HCT116 (cell line): ENCODE measurements at regions not wholly inside any gene's neighbourhood (a gene's known extent, or its start where the extent isn't known, plus 50 kb on each side); places are given as distances from the start of the nearest gene placed in this dataset.

Source experiments
- ATAC-seq: fragments of 200-7000 bp; cut with Tn5 transposase; 2 replicates; pipeline ENCODE4 v1.9.1; 2020; ENCODE audit warnings: mild to moderate bottlenecking, moderate library complexity
- BruUV-seq: library from RNA; stranded (reverse); fragments of 400-500 nt; replicated peaks from 2 replicates; lab custom pipeline; 2021; lab: Mats Ljungman, UMichigan
- CTCF ChIA-PET: fragments of 300-600 bp; sonication (Branson Sonifier 250); formaldehyde crosslinking; loops from one replicate; lab custom pipeline; 2021; ENCODE audit warnings: antibody characterized with exemption; lab: Charles Lee
- POLR2A ChIA-PET: fragments of 300-600, 350-600 bp; sonication (Branson Sonifier 250); formaldehyde crosslinking; loops from one replicate; lab custom pipeline; 2021; ENCODE audit warnings: antibody characterized with exemption; lab: Charles Lee
- RAD21 ChIA-PET, 2 experiments: fragments of 300-600 bp; sonication (Branson Sonifier 250); formaldehyde crosslinking; loops; one replicate each; lab custom pipeline; 2023; ENCODE audit warnings: low total read pairs in 2 of 2; ENCODE audit not compliant: uncharacterized antibody in 2 of 2, unreplicated experiment in 2 of 2, low non-redundant PET in 1 of 2; lab: Charles Lee
- DNase-seq: peaks from one replicate; pipeline ENCODE4 v3.0.0-alpha.2; 2010; ENCODE audit warnings: low read depth, low spot score
- H2AFZ ChIP-seq: fragments of 200-600 bp; shearing (Covaris generic), sonication (generic); 2 replicates; pipeline ENCODE4 v1.6.1; 2017; ENCODE audit warnings: low read depth, mixed run types, mixed read lengths, antibody characterized with exemption, low read length; ENCODE audit not compliant: poor library complexity, severe bottlenecking
- H3K27ac ChIP-seq: 2 replicates; pipeline ENCODE4 v1.5.1; 2012; ENCODE audit warnings: low read depth, low read length
- H3K27me3 ChIP-seq: fragments of 200-600 bp; sonication (generic); 2 replicates; pipeline ENCODE4 v1.6.1; 2016; ENCODE audit warnings: mixed run types, low read length, mixed read lengths; ENCODE audit not compliant: insufficient read depth
- H3K36me3 ChIP-seq, 2 experiments: fragments of 200-500 bp in 1 of 2; fragments of 200-600 bp in 1 of 2; sonication (Bioruptor generic) in 1 of 2; sonication (generic) in 1 of 2; 2 replicates each; pipeline versions ENCODE4 v1.5.1 to v1.6.1; 2014 to 2016; ENCODE audit warnings: low read length in 2 of 2, inconsistent platforms in 1 of 2, mixed read lengths in 1 of 2, mixed run types in 1 of 2; ENCODE audit not compliant: insufficient read depth in 2 of 2, control insufficient read depth in 1 of 2
- H3K4me1 ChIP-seq, 2 experiments: fragments of 200-600 bp in 1 of 2; sonication (generic) in 1 of 2; 2 replicates each; pipeline versions ENCODE4 v1.5.1 to v1.6.1; 2012 to 2017; ENCODE audit warnings: low read length in 2 of 2, inconsistent platforms in 1 of 2, mild to moderate bottlenecking in 1 of 2, mixed read lengths in 1 of 2, mixed run types in 1 of 2, moderate library complexity in 1 of 2; ENCODE audit not compliant: insufficient read depth in 2 of 2, control insufficient read depth in 1 of 2
- H3K4me2 ChIP-seq: fragments of 200-600 bp; sonication (generic); 2 replicates; pipeline ENCODE4 v1.6.1; 2017; ENCODE audit warnings: mixed run types, low read length, mixed read lengths
- H3K4me3 ChIP-seq, 2 experiments: fragments of 200-600 bp in 1 of 2; sonication (generic) in 1 of 2; replicated peaks in 1 of 2; 2 replicates each; pipeline ENCODE4 v1.5.1; 2011 to 2016; ENCODE audit warnings: low read length in 2 of 2, control low read depth in 1 of 2, low read depth in 1 of 2, mild to moderate bottlenecking in 1 of 2, mixed read lengths in 1 of 2, mixed run types in 1 of 2
- H3K79me2 ChIP-seq: fragments of 200-600 bp; sonication (generic); 2 replicates; pipeline ENCODE4 v1.6.1; 2017; ENCODE audit warnings: mild to moderate bottlenecking, mixed run types, low read length, moderate library complexity, mixed read lengths; ENCODE audit not compliant: insufficient read depth
- H3K9ac ChIP-seq: fragments of 200-600 bp; sonication (generic); 2 replicates; pipeline ENCODE4 v1.6.1; 2016; ENCODE audit warnings: low read length, mixed read lengths
- H3K9me2 ChIP-seq: fragments of 200-600 bp; sonication (generic), shearing (Covaris generic); 2 replicates; pipeline ENCODE4 v1.6.1; 2017; ENCODE audit warnings: mixed run types, mild to moderate bottlenecking, moderate library complexity; ENCODE audit not compliant: insufficient read depth
- H3K9me3 ChIP-seq, 2 experiments: fragments of 200-500 bp in 1 of 2; fragments of 200-600 bp in 1 of 2; sonication (Bioruptor generic) in 1 of 2; sonication (generic) in 1 of 2; 2 replicates each; pipeline ENCODE4 v1.6.1; 2014 to 2017; ENCODE audit warnings: low read length in 2 of 2, mixed read lengths in 2 of 2, inconsistent platforms in 1 of 2, low read depth in 1 of 2, mild to moderate bottlenecking in 1 of 2, mixed run types in 1 of 2, moderate library complexity in 1 of 2; ENCODE audit not compliant: control insufficient read depth in 1 of 2, insufficient read depth in 1 of 2
- H4K20me1 ChIP-seq: fragments of 200-600 bp; sonication (generic), shearing (Covaris generic); 2 replicates; pipeline ENCODE4 v1.6.1; 2017; ENCODE audit warnings: mixed run types, mild to moderate bottlenecking, moderate library complexity; ENCODE audit not compliant: insufficient read depth
- CEBPB ChIP-seq: IDR thresholded peaks from 2 replicates; pipeline ENCODE4 v1.6.1; 2012; ENCODE audit warnings: low read depth
- ELF1 ChIP-seq: IDR thresholded peaks from 2 replicates; pipeline ENCODE4 v1.6.1; 2012; ENCODE audit warnings: low read depth, borderline replicate concordance
- EZH2 ChIP-seq: fragments of 200-600 bp; sonication (generic); IDR thresholded peaks from 2 replicates; pipeline ENCODE4 v1.6.1; 2017; ENCODE audit warnings: antibody characterized with exemption, mixed run types
- EZH2phosphoT487 ChIP-seq: fragments of 200-600 bp; IDR thresholded peaks from 2 replicates; pipeline ENCODE4 v1.6.1; 2018; ENCODE audit warnings: antibody characterized with exemption, borderline replicate concordance
- FOSL1 ChIP-seq: IDR thresholded peaks from 2 replicates; pipeline ENCODE4 v1.6.1; 2012; ENCODE audit warnings: low read depth
- JUND ChIP-seq: IDR thresholded peaks from 2 replicates; pipeline ENCODE4 v1.6.1; 2012
- POLR2A ChIP-seq: IDR thresholded peaks from 2 replicates; pipeline ENCODE4 v1.7.0; 2011; ENCODE audit warnings: borderline replicate concordance; ENCODE audit not compliant: insufficient read depth, insufficient read length; ENCODE audit errors: extremely low read depth
- RAD21 ChIP-seq: IDR thresholded peaks from 2 replicates; pipeline ENCODE4 v1.6.1; 2012; ENCODE audit warnings: low read depth, mild to moderate bottlenecking
- SIN3A ChIP-seq: IDR thresholded peaks from 2 replicates; pipeline ENCODE4 v1.6.1; 2012; ENCODE audit warnings: low read depth
- SP1 ChIP-seq: IDR thresholded peaks from 2 replicates; pipeline ENCODE4 v1.6.1; 2012; ENCODE audit warnings: low read depth
- SRF ChIP-seq: IDR thresholded peaks from 2 replicates; pipeline ENCODE4 v1.6.1; 2012; ENCODE audit warnings: low read depth
- TCF7L2 ChIP-seq: IDR thresholded peaks from 2 replicates; pipeline ENCODE4 v1.7.0; 2011; ENCODE audit warnings: borderline replicate concordance, inconsistent platforms; ENCODE audit not compliant: insufficient read depth, insufficient read length; ENCODE audit errors: extremely low read depth
- YY1 ChIP-seq: IDR thresholded peaks from 2 replicates; pipeline ENCODE4 v1.6.1; 2011; ENCODE audit warnings: low read length, low read depth, moderate library complexity, mild to moderate bottlenecking; ENCODE audit not compliant: insufficient replicate concordance; ENCODE audit errors: extremely low read depth
- ZFX ChIP-seq: fragments of 450-650 bp; IDR thresholded peaks from 2 replicates; pipeline ENCODE4 v1.6.1; 2017
- ZNF274 ChIP-seq: fragments of 200-500 bp; sonication (Bioruptor generic); IDR thresholded peaks from 2 replicates; pipeline ENCODE4 v1.6.1; 2014; ENCODE audit warnings: mild to moderate bottlenecking, low read depth, low read length, inconsistent platforms
- intact Hi-C: fragments of 100-400 bp; cut with micrococcal nuclease; formaldehyde crosslinking; loops from 2 replicates; pipeline ENCODE4 v1.10.0; 2022
- TF ChIP-seq, protein P1 (sequence below): IDR thresholded peaks from 2 replicates; pipeline ENCODE4 v1.6.1; 2012; ENCODE audit warnings: low read depth
- TF ChIP-seq, protein P2 (sequence below), 3 experiments: fragments of 200-600 bp in 1 of 3; sonication (generic) in 1 of 3; IDR thresholded peaks in 2 of 3; conservative IDR thresholded peaks in 1 of 3; 2 replicates each; pipeline ENCODE4 v1.5.1; 2012 to 2017; ENCODE audit warnings: low read depth in 2 of 3, low read length in 2 of 3, antibody characterized with exemption in 1 of 3, borderline replicate concordance in 1 of 3, control low read depth in 1 of 3, mild to moderate bottlenecking in 1 of 3, mixed read lengths in 1 of 3, mixed run types in 1 of 3, moderate library complexity in 1 of 3; ENCODE audit not compliant: insufficient read depth in 1 of 3
- TF ChIP-seq, protein P3 (sequence below): IDR thresholded peaks from 2 replicates; pipeline ENCODE4 v1.6.1; 2012

DNA sequence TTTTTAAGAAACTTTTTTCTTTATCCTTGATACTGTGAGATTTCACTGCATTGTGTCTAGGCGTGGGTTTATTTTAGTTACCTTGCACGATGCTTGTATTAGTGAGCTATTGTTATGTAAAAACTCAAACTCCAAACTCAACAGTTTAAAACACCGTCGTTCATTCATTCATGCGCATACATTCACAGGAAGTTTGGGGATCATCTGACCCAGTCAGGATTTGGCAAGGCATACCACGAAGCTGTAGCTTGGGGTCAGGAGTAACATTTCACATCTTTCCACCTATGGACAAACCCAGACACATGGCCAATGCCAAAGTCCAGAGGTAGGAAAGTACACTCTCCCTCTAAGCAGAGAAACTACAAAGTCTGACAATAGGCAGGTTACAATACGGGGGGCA is 324.6 kb upstream of the CHRM3 start:
- POLR2A ChIA-PET: no interaction called here
- Histone ChIP-seq H3K27me3 (no peaks in the 10 kb centered on the region), H4K20me1 (no peaks in the 10 kb centered on the region), H2AFZ (no peak overlapping the region), H3K4me3 (no peak overlapping the region), H3K4me2 (no peak overlapping the region), H3K27ac (no peak overlapping the region), H3K9me3 (peaks cover 0 to 4% of the 10 kb centered on the region in 2 experiments; a peak in 2 of 4 replicates), H3K36me3 (no peaks in the 10 kb centered on the region), H3K4me1 (no peaks in the 10 kb centered on the region), H3K79me2 (no peaks in the 10 kb centered on the region), H3K9me2 (no peaks in the 10 kb centered on the region), H3K9ac (no peak overlapping the region)
- DNase-seq (no peak), ATAC-seq (no peak)
- CTCF ChIA-PET: no interaction called here
- RAD21 ChIA-PET: no interaction called here
- intact Hi-C loops: no loop called here
- no TSS peak for BruUV-seq
- TF ChIP-seq ZFX: no peak
- TF ChIP-seq YY1: no peak
- TF ChIP-seq CEBPB: no peak
- no peak for TF ChIP-seq ELF1
- TF ChIP-seq POLR2A: no peak
- TF ChIP-seq EZH2: no peak
- no peak for TF ChIP-seq RAD21

DNA sequence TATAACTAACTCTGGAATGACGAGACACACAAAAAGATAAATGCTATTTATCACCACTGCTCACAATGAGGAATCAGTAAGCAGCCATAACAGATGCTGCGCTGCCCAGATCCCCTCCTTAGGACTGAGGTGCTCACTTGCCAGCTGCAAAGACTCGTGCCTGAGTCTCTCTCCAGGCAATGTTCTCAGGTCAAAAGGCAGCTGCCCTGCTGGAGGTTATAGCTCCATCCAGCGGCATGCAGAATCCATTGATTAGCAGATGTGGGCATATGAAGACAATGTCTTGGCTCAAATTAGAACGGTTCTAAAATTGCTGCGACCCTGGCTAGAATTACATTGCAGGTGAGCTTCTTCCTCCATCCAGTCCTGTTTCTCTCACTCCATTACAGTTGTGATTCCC is 328.2 kb upstream of the CHRM3 start:
- no peak overlapping the region for H3K4me3 ChIP-seq
- no peak for TF ChIP-seq EZH2
- no peak for TF ChIP-seq ZFX
- TF ChIP-seq SIN3A: no peak
- no peak for TF ChIP-seq ZNF274
- TF ChIP-seq, protein P1, sequence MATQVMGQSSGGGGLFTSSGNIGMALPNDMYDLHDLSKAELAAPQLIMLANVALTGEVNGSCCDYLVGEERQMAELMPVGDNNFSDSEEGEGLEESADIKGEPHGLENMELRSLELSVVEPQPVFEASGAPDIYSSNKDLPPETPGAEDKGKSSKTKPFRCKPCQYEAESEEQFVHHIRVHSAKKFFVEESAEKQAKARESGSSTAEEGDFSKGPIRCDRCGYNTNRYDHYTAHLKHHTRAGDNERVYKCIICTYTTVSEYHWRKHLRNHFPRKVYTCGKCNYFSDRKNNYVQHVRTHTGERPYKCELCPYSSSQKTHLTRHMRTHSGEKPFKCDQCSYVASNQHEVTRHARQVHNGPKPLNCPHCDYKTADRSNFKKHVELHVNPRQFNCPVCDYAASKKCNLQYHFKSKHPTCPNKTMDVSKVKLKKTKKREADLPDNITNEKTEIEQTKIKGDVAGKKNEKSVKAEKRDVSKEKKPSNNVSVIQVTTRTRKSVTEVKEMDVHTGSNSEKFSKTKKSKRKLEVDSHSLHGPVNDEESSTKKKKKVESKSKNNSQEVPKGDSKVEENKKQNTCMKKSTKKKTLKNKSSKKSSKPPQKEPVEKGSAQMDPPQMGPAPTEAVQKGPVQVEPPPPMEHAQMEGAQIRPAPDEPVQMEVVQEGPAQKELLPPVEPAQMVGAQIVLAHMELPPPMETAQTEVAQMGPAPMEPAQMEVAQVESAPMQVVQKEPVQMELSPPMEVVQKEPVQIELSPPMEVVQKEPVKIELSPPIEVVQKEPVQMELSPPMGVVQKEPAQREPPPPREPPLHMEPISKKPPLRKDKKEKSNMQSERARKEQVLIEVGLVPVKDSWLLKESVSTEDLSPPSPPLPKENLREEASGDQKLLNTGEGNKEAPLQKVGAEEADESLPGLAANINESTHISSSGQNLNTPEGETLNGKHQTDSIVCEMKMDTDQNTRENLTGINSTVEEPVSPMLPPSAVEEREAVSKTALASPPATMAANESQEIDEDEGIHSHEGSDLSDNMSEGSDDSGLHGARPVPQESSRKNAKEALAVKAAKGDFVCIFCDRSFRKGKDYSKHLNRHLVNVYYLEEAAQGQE: no peak
- TF ChIP-seq, protein P2, sequence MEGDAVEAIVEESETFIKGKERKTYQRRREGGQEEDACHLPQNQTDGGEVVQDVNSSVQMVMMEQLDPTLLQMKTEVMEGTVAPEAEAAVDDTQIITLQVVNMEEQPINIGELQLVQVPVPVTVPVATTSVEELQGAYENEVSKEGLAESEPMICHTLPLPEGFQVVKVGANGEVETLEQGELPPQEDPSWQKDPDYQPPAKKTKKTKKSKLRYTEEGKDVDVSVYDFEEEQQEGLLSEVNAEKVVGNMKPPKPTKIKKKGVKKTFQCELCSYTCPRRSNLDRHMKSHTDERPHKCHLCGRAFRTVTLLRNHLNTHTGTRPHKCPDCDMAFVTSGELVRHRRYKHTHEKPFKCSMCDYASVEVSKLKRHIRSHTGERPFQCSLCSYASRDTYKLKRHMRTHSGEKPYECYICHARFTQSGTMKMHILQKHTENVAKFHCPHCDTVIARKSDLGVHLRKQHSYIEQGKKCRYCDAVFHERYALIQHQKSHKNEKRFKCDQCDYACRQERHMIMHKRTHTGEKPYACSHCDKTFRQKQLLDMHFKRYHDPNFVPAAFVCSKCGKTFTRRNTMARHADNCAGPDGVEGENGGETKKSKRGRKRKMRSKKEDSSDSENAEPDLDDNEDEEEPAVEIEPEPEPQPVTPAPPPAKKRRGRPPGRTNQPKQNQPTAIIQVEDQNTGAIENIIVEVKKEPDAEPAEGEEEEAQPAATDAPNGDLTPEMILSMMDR (IDR thresholded peaks at IDR 0.05 in 2 of 3, conservative IDR thresholded peaks at IDR 0.05 in 1 of 3; ENCODE audit: borderline replicate concordance in 1 of 3, insufficient read depth in 1 of 3, low read depth in 2 of 3, low read length in 2 of 3): no peak
- TF ChIP-seq SP1: no peak
- TF ChIP-seq EZH2phosphoT487: no peak
- no peak for TF ChIP-seq FOSL1
- TF ChIP-seq JUND: no peak
- no peak for TF ChIP-seq TCF7L2
- TF ChIP-seq, protein P3, sequence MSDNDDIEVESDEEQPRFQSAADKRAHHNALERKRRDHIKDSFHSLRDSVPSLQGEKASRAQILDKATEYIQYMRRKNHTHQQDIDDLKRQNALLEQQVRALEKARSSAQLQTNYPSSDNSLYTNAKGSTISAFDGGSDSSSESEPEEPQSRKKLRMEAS: no peak
- TF ChIP-seq CEBPB: no peak
- no peak for TF ChIP-seq YY1
- TF ChIP-seq SRF: no peak
- no peaks in the 10 kb centered on the region for H3K27me3 ChIP-seq
- CTCF ChIA-PET: no interaction called here
- H3K27ac ChIP-seq: no peak overlapping the region
- H3K4me1 ChIP-seq: no peaks in the 10 kb centered on the region
- ATAC-seq: no peak
- intact Hi-C loops: no loop called here
- no peaks in the 10 kb centered on the region for H3K9me2 ChIP-seq
- DNase-seq: no peak
- RAD21 ChIA-PET: no interaction called here
- BruUV-seq: no TSS peak
- POLR2A ChIA-PET: no interaction called here
- no peaks in the 10 kb centered on the region for H4K20me1 ChIP-seq
- no peaks in the 10 kb centered on the region for H3K36me3 ChIP-seq
- no peaks in the 10 kb centered on the region for H3K79me2 ChIP-seq
- H3K9ac ChIP-seq: no peak overlapping the region
- H2AFZ ChIP-seq: no peak overlapping the region
- H3K9me3 ChIP-seq: peaks cover 4 to 14% of the 10 kb centered on the region in 2 experiments; a peak in 2 of 4 replicates
- H3K4me2 ChIP-seq: no peak overlapping the region
